Keratinocyte (primary cell): ENCODE measurements at regions not wholly inside any gene's neighbourhood (a gene's known extent, or its start where the extent isn't known, plus 50 kb on each side); places are given as distances from the start of the nearest gene placed in this dataset.

Source experiments
- DNase-seq: peaks from one replicate; pipeline ENCODE4 v3.0.0-alpha.2; 2011; ENCODE audit warnings: low read depth, missing footprints, low spot score
- FAIRE-seq: peaks from 2 replicates; lab custom pipeline; 2011; peaks lifted over from hg19 to GRCh38; lab: Jason Lieb, UNC
- H2AFZ ChIP-seq: 2 replicates; pipeline ENCODE4 v1.6.0; 2012; ENCODE audit warnings: low read length, control low read depth, inconsistent platforms; ENCODE audit not compliant: control insufficient read depth
- H3K27ac ChIP-seq: 2 replicates; pipeline ENCODE4 v1.5.1; 2011; ENCODE audit warnings: low read length; ENCODE audit not compliant: control insufficient read depth, insufficient read depth
- H3K27me3 ChIP-seq: 3 replicates; pipeline ENCODE4 v1.6.0; 2011; ENCODE audit warnings: low read length; ENCODE audit not compliant: control insufficient read depth, insufficient read depth; ENCODE audit errors: extremely low read depth
- H3K36me3 ChIP-seq, 2 experiments: 2 replicates in 1 of 2; 3 replicates in 1 of 2; pipeline ENCODE4 v1.5.1; 2011; ENCODE audit warnings: low read length in 2 of 2, mild to moderate bottlenecking in 1 of 2; ENCODE audit not compliant: control insufficient read depth in 2 of 2, insufficient read depth in 2 of 2; ENCODE audit errors: extremely low read depth in 1 of 2
- H3K4me1 ChIP-seq: 3 replicates; pipeline ENCODE4 v1.5.1; 2011; ENCODE audit warnings: low read length; ENCODE audit not compliant: control insufficient read depth, insufficient read depth; ENCODE audit errors: extremely low read depth
- H3K4me2 ChIP-seq: 3 replicates; pipeline ENCODE4 v1.6.0; 2011; ENCODE audit warnings: low read depth, low read length; ENCODE audit not compliant: control insufficient read depth, insufficient read depth; ENCODE audit errors: extremely low read depth
- H3K4me3 ChIP-seq, 3 experiments: fragments of 200-600 bp in 1 of 3; sonication (generic) in 1 of 3; 2 replicates in 2 of 3; 3 replicates in 1 of 3; pipeline ENCODE4 v1.5.1; 2011 to 2016; ENCODE audit warnings: low read length in 3 of 3, mild to moderate bottlenecking in 3 of 3, control low read depth in 2 of 3, inconsistent platforms in 1 of 3, low read depth in 1 of 3, mixed read lengths in 1 of 3, mixed run types in 1 of 3, moderate library complexity in 1 of 3; ENCODE audit not compliant: control insufficient read depth in 2 of 3, insufficient read depth in 2 of 3; ENCODE audit errors: extremely low read depth in 1 of 3
- H3K79me2 ChIP-seq: 2 replicates; pipeline ENCODE4 v1.6.0; 2012; ENCODE audit warnings: low read length; ENCODE audit not compliant: control insufficient read depth, insufficient read depth
- H3K9ac ChIP-seq: 3 replicates; pipeline ENCODE4 v1.6.0; 2011; ENCODE audit warnings: low read length; ENCODE audit not compliant: control insufficient read depth, insufficient read depth; ENCODE audit errors: extremely low read depth
- H3K9me1 ChIP-seq: 3 replicates; pipeline ENCODE4 v1.6.0; 2011; ENCODE audit warnings: low read length; ENCODE audit not compliant: control insufficient read depth, insufficient read depth; ENCODE audit errors: extremely low read depth
- H3K9me3 ChIP-seq: 2 replicates; pipeline ENCODE4 v1.5.1; 2012; ENCODE audit warnings: low read depth, low read length; ENCODE audit not compliant: control insufficient read depth
- H4K20me1 ChIP-seq: 3 replicates; pipeline ENCODE4 v1.6.0; 2011; ENCODE audit warnings: low read length; ENCODE audit not compliant: control insufficient read depth, insufficient read depth; ENCODE audit errors: extremely low read depth
- EZH2 ChIP-seq: IDR thresholded peaks from one replicate; pipeline ENCODE4 v1.6.1; 2012; ENCODE audit warnings: inconsistent platforms, mild to moderate bottlenecking, low read length, moderate library complexity
- dilution Hi-C: fragments of 300-500 bp; cut with MboI; formaldehyde crosslinking; loops from one replicate; pipeline ENCODE4 v1.7.0; 2020; ENCODE audit warnings: low sequenced_read_pairs; ENCODE audit not compliant: extremely low pct_ligation_motif_present
- TF ChIP-seq, protein P1 (sequence below), 3 experiments: IDR thresholded peaks in 1 of 3; conservative IDR thresholded peaks in 1 of 3; optimal IDR thresholded peaks in 1 of 3; 2 replicates in 2 of 3; 3 replicates in 1 of 3; pipeline versions ENCODE3 to v1.5.1; 2011; ENCODE audit warnings: low read length in 3 of 3, mild to moderate bottlenecking in 3 of 3, moderate library complexity in 2 of 3, control low read depth in 1 of 3, inconsistent platforms in 1 of 3; ENCODE audit not compliant: insufficient read depth in 2 of 3; ENCODE audit errors: extremely low read depth in 1 of 3

GRCh38 chr2:60095903-60096302 lies 457.6 kb downstream of the BCL11A start:
- Histone ChIP-seq H3K4me2 (no peak overlapping the region), H3K9me3 (no peaks in the 10 kb centered on the region), H3K36me3 (no peaks in the 10 kb centered on the region), H3K4me1 (no peaks in the 10 kb centered on the region), H3K27ac (no peak overlapping the region), H3K27me3 (peaks cover 4% of the 10 kb centered on the region), H3K79me2 (no peaks in the 10 kb centered on the region), H2AFZ (no peak overlapping the region), H4K20me1 (no peaks in the 10 kb centered on the region), H3K4me3 (no peak overlapping the region), H3K9me1 (no peaks in the 10 kb centered on the region), H3K9ac (no peak overlapping the region)
- no peak for TF ChIP-seq EZH2
- TF ChIP-seq, protein P1, sequence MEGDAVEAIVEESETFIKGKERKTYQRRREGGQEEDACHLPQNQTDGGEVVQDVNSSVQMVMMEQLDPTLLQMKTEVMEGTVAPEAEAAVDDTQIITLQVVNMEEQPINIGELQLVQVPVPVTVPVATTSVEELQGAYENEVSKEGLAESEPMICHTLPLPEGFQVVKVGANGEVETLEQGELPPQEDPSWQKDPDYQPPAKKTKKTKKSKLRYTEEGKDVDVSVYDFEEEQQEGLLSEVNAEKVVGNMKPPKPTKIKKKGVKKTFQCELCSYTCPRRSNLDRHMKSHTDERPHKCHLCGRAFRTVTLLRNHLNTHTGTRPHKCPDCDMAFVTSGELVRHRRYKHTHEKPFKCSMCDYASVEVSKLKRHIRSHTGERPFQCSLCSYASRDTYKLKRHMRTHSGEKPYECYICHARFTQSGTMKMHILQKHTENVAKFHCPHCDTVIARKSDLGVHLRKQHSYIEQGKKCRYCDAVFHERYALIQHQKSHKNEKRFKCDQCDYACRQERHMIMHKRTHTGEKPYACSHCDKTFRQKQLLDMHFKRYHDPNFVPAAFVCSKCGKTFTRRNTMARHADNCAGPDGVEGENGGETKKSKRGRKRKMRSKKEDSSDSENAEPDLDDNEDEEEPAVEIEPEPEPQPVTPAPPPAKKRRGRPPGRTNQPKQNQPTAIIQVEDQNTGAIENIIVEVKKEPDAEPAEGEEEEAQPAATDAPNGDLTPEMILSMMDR (optimal IDR thresholded peaks at IDR 0.05 in 1 of 3, IDR thresholded peaks at IDR 0.05 in 1 of 3, conservative IDR thresholded peaks at IDR 0.05 in 1 of 3; ENCODE audit: extremely low read depth in 1 of 3, insufficient read depth in 2 of 3, low read length in 3 of 3): no peak
- FAIRE-seq (no peak), DNase-seq (no peak)
- dilution Hi-C loops: no loop called here

DNA sequence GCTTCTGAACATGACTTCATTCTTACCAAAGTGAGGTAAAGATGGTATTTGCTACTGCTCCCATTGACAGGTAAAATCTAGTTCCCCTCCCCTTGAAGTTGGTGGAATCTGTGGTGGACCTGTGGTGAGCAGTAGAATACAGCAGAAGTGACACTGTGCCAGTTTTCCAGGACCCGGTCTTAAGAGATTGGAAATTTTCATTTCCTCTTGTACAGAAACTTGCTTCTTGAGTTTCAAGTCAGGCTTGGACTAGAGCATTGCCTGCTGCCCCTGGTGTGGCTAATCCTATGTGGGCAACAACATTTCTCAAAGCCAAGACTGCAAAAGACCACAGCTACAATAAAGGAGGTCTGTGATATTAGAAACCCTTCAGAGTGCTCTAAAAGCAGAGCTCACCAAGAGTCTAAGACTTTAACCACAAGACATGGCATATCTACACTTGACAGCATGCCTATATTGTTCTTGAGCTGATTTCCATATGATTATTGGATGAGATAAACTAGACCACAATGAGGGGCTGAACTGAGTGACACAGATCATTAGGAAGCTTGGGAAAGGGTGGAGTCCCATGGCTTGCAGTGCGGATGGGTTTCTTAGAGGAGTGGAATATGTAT lies 458.1 kb downstream of the BCL11A start:
- no peak overlapping the region for H3K9ac ChIP-seq
- H3K4me1 ChIP-seq: no peaks in the 10 kb centered on the region
- H2AFZ ChIP-seq: no peak overlapping the region
- H4K20me1 ChIP-seq: no peaks in the 10 kb centered on the region
- no peaks in the 10 kb centered on the region for H3K9me3 ChIP-seq
- H3K4me3 ChIP-seq: no peak overlapping the region
- DNase-seq (no peak), FAIRE-seq (no peak)
- no peaks in the 10 kb centered on the region for H3K79me2 ChIP-seq
- H3K4me2 ChIP-seq: no peak overlapping the region
- H3K27ac ChIP-seq: no peak overlapping the region
- no peaks in the 10 kb centered on the region for H3K9me1 ChIP-seq
- H3K36me3 ChIP-seq: no peaks in the 10 kb centered on the region
- TF ChIP-seq, protein P1 (optimal IDR thresholded peaks at IDR 0.05 in 1 of 3, IDR thresholded peaks at IDR 0.05 in 1 of 3, conservative IDR thresholded peaks at IDR 0.05 in 1 of 3; ENCODE audit: extremely low read depth in 1 of 3, insufficient read depth in 2 of 3, low read length in 3 of 3): no peak
- no peak for TF ChIP-seq EZH2
- H3K27me3 ChIP-seq: peaks cover 4% of the 10 kb centered on the region
- dilution Hi-C loops: no loop called here
